Testis (tissue), 2 donors: ENCODE measurements at regions not wholly inside any gene's neighbourhood (a gene's known extent, or its start where the extent isn't known, plus 50 kb on each side); places are given as distances from the start of the nearest gene placed in this dataset.

Experiments
- DNase-seq: peaks from one replicate; pipeline ENCODE4 v3.0.0-alpha.2; 2019
- H3K27ac ChIP-seq, 2 donors: fragments of 200-600 bp; sonication (generic); one replicate each; pipeline ENCODE4 v1.5.1; 2019
- H3K27me3 ChIP-seq: fragments of 200-600 bp; sonication (generic); one replicate; pipeline ENCODE4 v1.5.1; 2019
- H3K36me3 ChIP-seq: fragments of 200-600 bp; sonication (generic); one replicate; pipeline ENCODE4 v1.5.1; 2017; ENCODE audit warnings: low read depth; ENCODE audit errors: missing control alignments
- H3K4me1 ChIP-seq: fragments of 200-600 bp; sonication (generic); one replicate; pipeline ENCODE4 v1.5.1; 2019
- H3K4me3 ChIP-seq, 2 donors: fragments of 200-600 bp; sonication (generic); one replicate each; pipeline ENCODE4 v1.5.1; 2017 to 2019
- H3K9me3 ChIP-seq: fragments of 200-600 bp; sonication (generic); one replicate; pipeline ENCODE4 v1.5.1; 2017
- CTCF ChIP-seq, 3 experiments: fragments of 450-650 bp in 2 of 3; fragments of 200-600 bp in 1 of 3; sonication (generic) in 1 of 3; IDR thresholded peaks; one replicate each; pipeline ENCODE4 v1.5.1; 2016 to 2019; ENCODE audit warnings: antibody characterized with exemption in 3 of 3, mild to moderate bottlenecking in 2 of 3, moderate library complexity in 1 of 3
- POLR2A ChIP-seq: fragments of 450-650 bp; IDR thresholded peaks from one replicate; pipeline ENCODE4 v1.6.1; 2017; ENCODE audit warnings: antibody characterized with exemption, mild to moderate bottlenecking, moderate library complexity
- WGBS, 2 donors: methylation state at CpG; one replicate each; pipeline ENCODE4 v1.1.5; 2018; 5-methylcytosine and 5-hydroxymethylcytosine counted together
- intact Hi-C: fragments of 100-400 bp; cut with DNase I; formaldehyde crosslinking; loops from one replicate; pipeline ENCODE4 v1.15.1; 2023; ENCODE audit warnings: low total_unique reads

DNA sequence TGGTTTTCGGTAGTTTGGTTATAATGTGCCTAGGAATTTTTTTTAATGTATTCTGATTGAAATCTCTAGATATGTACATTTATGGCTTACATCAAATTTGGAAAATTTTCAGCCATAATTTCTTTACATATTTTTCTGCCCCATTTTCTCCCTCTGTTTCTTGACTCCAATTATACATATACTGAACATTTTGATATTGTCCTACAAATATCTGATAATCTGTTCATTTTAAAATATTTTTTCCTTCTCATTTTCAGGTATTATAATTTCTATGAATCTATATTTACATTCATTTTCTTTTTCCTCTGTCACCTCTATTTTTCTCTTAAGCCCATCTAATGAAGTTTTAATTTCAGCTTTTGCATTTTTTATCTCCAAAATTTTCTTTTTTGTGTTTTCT is 82.7 kb upstream of the TMLHE start:
- H3K4me1 ChIP-seq: no peaks in the 10 kb centered on the region
- H3K9me3 ChIP-seq: no peaks in the 10 kb centered on the region
- 96 to 100% methylated on average over 1 of the region's 1 CpG for WGBS, 2 donors
- no peaks in the 10 kb centered on the region for H3K36me3 ChIP-seq
- no peak overlapping the region for H3K27ac ChIP-seq
- intact Hi-C loops: no loop called here
- no peak for DNase-seq
- no peak for TF ChIP-seq POLR2A
- TF ChIP-seq CTCF (IDR thresholded peaks at IDR 0.05): no peak
- no peak overlapping the region for H3K4me3 ChIP-seq
- H3K27me3 ChIP-seq: no peaks in the 10 kb centered on the region

DNA sequence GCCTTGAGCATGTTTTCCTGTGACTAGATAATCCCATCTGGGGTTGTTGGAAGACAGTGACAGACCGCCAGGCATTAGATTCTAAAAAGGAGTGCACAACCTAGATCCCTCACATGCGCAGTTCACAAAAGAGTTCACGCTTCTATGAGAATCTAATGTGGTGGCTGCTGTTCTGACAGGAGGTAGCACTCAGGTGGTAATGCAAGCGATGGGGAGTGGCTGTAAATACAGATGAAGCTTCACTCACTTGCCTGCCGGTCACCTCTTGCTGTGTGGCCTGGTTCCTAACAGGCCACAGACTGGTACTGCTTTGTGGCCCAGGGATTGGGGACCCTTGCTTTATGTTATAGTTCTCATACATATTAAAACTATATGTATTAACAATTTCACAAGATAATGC is 81.9 kb upstream of the TMLHE start:
- H3K4me3 ChIP-seq: no peak overlapping the region
- no peak overlapping the region for H3K27ac ChIP-seq
- TF ChIP-seq CTCF (IDR thresholded peaks at IDR 0.05) (no peak), POLR2A (no peak)
- H3K9me3 ChIP-seq: no peaks in the 10 kb centered on the region
- H3K27me3 ChIP-seq: no peaks in the 10 kb centered on the region
- no peaks in the 10 kb centered on the region for H3K36me3 ChIP-seq
- intact Hi-C loops: no loop called here
- DNase-seq: no peak
- WGBS, 2 donors: 86 to 94% methylated on average over 5 of the region's 5 CpGs
- H3K4me1 ChIP-seq: no peaks in the 10 kb centered on the region

DNA sequence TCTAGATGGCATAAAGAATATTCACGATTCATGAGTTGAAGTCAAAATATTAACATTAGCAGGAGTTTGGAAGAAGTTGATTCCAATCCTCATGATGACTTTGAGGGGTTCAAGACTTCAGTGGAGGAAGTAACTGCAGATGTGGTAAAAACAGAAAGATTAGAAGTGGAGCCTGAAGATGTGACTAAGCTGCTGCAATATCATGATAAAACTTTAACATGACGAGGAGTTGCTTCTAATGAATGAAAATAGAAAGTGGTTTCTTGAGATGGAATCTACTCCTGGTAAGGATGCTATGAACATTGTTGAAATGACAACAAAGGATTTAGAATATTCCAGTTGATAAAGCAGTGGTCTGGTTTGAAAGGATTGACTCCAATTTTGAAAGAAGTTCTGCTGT is 70.1 kb upstream of the TMLHE start:
- no peak for DNase-seq
- Histone ChIP-seq H3K27me3 (no peaks in the 10 kb centered on the region), H3K27ac (no peak overlapping the region), H3K4me3 (no peak overlapping the region), H3K9me3 (no peaks in the 10 kb centered on the region), H3K4me1 (no peaks in the 10 kb centered on the region), H3K36me3 (no peaks in the 10 kb centered on the region)
- 80 to 82% methylated on average over 2 of the region's 2 CpGs for WGBS, 2 donors
- TF ChIP-seq CTCF (IDR thresholded peaks at IDR 0.05) (no peak), POLR2A (no peak)
- intact Hi-C loops: no loop called here

DNA sequence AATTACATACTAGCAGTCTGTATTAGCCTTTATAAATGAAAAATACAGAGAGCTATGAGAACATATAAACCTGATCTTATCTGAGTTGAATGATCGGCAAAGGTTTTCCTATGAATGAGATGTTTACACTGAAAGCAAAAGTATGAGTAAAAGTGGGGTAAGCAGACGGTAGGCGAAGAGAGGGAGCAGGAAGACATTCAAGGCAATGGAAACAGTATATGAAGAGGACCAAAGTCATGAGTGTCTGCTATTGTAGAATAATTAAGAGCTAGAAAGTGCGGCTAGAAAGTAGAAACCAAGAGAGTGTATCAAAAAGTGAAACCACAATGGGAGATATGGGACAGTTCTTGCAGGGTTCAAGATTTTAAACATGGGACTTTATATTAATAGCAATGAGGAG is 67.0 kb upstream of the TMLHE start:
- no peaks in the 10 kb centered on the region for H3K9me3 ChIP-seq
- no peaks in the 10 kb centered on the region for H3K36me3 ChIP-seq
- DNase-seq: no peak
- 92 to 93% methylated on average over 4 of the region's 4 CpGs for WGBS, 2 donors
- no peak overlapping the region for H3K27ac ChIP-seq
- H3K27me3 ChIP-seq: no peaks in the 10 kb centered on the region
- intact Hi-C loops: no loop called here
- no peaks in the 10 kb centered on the region for H3K4me1 ChIP-seq
- TF ChIP-seq POLR2A (no peak), CTCF (IDR thresholded peaks at IDR 0.05) (no peak)
- no peak overlapping the region for H3K4me3 ChIP-seq

DNA sequence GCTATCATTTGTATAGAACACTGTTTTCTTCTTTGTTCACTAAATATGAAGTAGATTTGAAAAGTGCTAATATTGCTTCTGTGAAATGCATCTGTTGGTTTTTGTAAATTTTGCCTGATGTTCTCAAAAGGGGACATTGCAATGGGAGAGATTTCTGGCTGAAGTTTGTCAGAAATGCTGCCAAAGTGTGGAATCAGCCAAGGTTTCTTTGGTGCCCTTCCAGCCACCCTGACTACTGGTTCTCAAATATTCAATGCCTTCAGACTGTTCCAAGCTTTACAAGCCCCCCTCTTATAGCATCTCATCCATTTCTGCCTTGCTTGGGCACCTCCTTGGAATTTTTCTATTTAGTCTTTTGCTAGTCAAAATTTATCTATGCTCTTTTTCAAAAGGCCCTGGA is 60.6 kb upstream of the TMLHE start:
- H3K4me1 ChIP-seq: no peaks in the 10 kb centered on the region
- H3K36me3 ChIP-seq: no peaks in the 10 kb centered on the region
- H3K9me3 ChIP-seq: no peaks in the 10 kb centered on the region
- no peak for DNase-seq
- H3K27me3 ChIP-seq: no peaks in the 10 kb centered on the region
- no peak overlapping the region for H3K27ac ChIP-seq
- intact Hi-C loops: no loop called here
- TF ChIP-seq POLR2A (no peak), CTCF (IDR thresholded peaks at IDR 0.05) (no peak)
- H3K4me3 ChIP-seq: no peak overlapping the region
